GM18873 (cell line): ENCODE measurements at regions not wholly inside any gene's neighbourhood (a gene's known extent, or its start where the extent isn't known, plus 50 kb on each side); places are given as distances from the start of the nearest gene placed in this dataset.
A peak's percentile ranks its signal among the peaks of the same experiment; 100 is the strongest.
"Not testable (repeated sequence)": the region's sequence is repeated elsewhere in the genome, so short reads cannot be mapped to it uniquely, and the experiment has no call there.

Experiments
- ATAC-seq: cut with Tn5 transposase; IDR thresholded peaks from one replicate; pipeline ENCODE4 v1.9.1; 2021; ENCODE audit warnings: mild to moderate bottlenecking, moderate library complexity, moderate number of reproducible peaks; ENCODE audit not compliant: unreplicated experiment, low FRiP score

- no peak for ATAC-seq
Measured at GRCh38 chr1:228887960-228888359, 152.7 kb downstream of the RHOU start.

GRCh38 chr1:228889289-228889688 lies 154.0 kb downstream of the RHOU start:
- ATAC-seq, result no peak

- ATAC-seq, result no peak
Measured at GRCh38 chr1:228891272-228892034, 156.2 kb downstream of the RHOU start.

- not testable (repeated sequence) for ATAC-seq
Measured at GRCh38 chr1:228892200-228892599, 156.9 kb downstream of the RHOU start.

GRCh38 chr1:228894442-228894989 lies 159.2 kb downstream of the RHOU start:
- ATAC-seq, result no peak

- no peak for ATAC-seq
Measured at GRCh38 chr1:228897901-228898300, 162.6 kb downstream of the RHOU start.

GRCh38 chr1:228898582-228898992 lies 163.3 kb downstream of the RHOU start:
- peak; percentile 79 for ATAC-seq

- ATAC-seq, result no peak
Measured at GRCh38 chr1:228899421-228899956, 164.2 kb downstream of the RHOU start.

GRCh38 chr1:228900099-228900885 lies 165.0 kb downstream of the RHOU start:
- ATAC-seq, result no peak

- ATAC-seq, result no peak
Measured at GRCh38 chr1:228900886-228901392, 165.7 kb downstream of the RHOU start.

- no peak for ATAC-seq
Measured at GRCh38 chr1:228901936-228902681, 166.8 kb downstream of the RHOU start.

- no peak for ATAC-seq
Measured at GRCh38 chr1:228902781-228903433, 167.6 kb downstream of the RHOU start.

- no peak for ATAC-seq
Measured at GRCh38 chr1:228903434-228904071, 168.3 kb downstream of the RHOU start.

- no peak for ATAC-seq
Measured at GRCh38 chr1:228904222-228904621, 168.9 kb downstream of the RHOU start.

- ATAC-seq, result no peak
Measured at GRCh38 chr1:228905701-228906101, 170.4 kb downstream of the RHOU start.

- ATAC-seq, result no peak
Measured at GRCh38 chr1:228906223-228906860, 171.1 kb downstream of the RHOU start.

- no peak for ATAC-seq
Measured at GRCh38 chr1:228911225-228912210, 176.2 kb downstream of the RHOU start.
